ENCODE measurements at regions not wholly inside any gene's neighbourhood (a gene's known extent, or its start where the extent isn't known, plus 50 kb on each side); places are given as distances from the start of the nearest gene placed in this dataset.

GRCh38 chr5:6819521-6819920 lies 106.3 kb downstream of the TENT4A start:
- no peak for TF ChIP-seq CTCF (IDR thresholded peaks at IDR 0.05)

- peak; percentile 86 for TF ChIP-seq CTCF (IDR thresholded peaks at IDR 0.05)
These were observed 107.7 kb downstream of the TENT4A start for GRCh38 chr5:6820851-6821479.

- no peak for TF ChIP-seq CTCF (IDR thresholded peaks at IDR 0.05)
These were observed 108.8 kb downstream of the TENT4A start for GRCh38 chr5:6822068-6822467.

- no peak for TF ChIP-seq CTCF (IDR thresholded peaks at IDR 0.05)
These were observed 109.5 kb downstream of the TENT4A start for GRCh38 chr5:6822556-6823343.

- TF ChIP-seq CTCF (IDR thresholded peaks at IDR 0.05): no peak
These were observed 110.8 kb downstream of the TENT4A start for GRCh38 chr5:6823996-6824395.

GRCh38 chr5:6825678-6826244 lies 112.5 kb downstream of the TENT4A start:
- no peak for TF ChIP-seq CTCF (IDR thresholded peaks at IDR 0.05)

GRCh38 chr5:6826756-6827155 lies 113.5 kb downstream of the TENT4A start:
- TF ChIP-seq CTCF (IDR thresholded peaks at IDR 0.05): no peak

Data from LNCAP (cell line).